ENCODE measurements at regions not wholly inside any gene's neighbourhood (a gene's known extent, or its start where the extent isn't known, plus 50 kb on each side); places are given as distances from the start of the nearest gene placed in this dataset.
A peak's percentile ranks its signal among the peaks of the same experiment; 100 is the strongest.

DNA sequence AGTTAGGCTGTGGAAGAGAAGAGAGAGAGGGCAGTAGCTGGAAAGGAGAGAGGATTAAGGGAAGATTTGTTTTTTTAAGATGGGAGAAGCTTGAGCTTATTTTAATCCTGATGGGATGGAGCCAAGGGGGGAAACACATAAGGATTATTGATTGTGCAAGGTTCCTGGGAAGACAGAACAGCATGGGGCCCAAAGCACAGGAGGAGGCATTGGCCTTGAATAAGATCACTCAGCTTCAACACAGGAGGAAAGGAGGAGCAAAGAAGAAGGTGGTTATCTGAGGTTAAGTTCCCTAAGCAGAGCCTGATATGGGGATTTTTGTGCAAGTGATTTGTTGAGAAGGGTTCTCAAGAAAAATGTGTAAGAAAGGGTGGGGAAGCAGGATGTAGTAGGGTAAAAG lies 169.8 kb downstream of the ABCC12 start:
- intact Hi-C loops (cut with DNase I) = no loop called here
- H3K9me3 ChIP-seq = peaks cover 0 to 9% (median 3%) of the 10 kb centered on the region in 4 donors
- peak; percentile 64 for DNase-seq (ENCODE audit: extremely low spot score)
- no peaks in the 10 kb centered on the region for H3K27me3 ChIP-seq
- H3K4me1 ChIP-seq = no peaks in the 10 kb centered on the region
- H3K36me3 ChIP-seq = no peaks in the 10 kb centered on the region
- H3K27ac ChIP-seq (replicated peaks in 1 of 4) = no peak overlapping the region
- no peak overlapping the region for H3K4me3 ChIP-seq
- TF ChIP-seq EP300 (IDR thresholded peaks at IDR 0.05) (no peak), POLR2AphosphoS5 (IDR thresholded peaks at IDR 0.05) (no peak), POLR2A (IDR thresholded peaks at IDR 0.05; ENCODE audit: low read depth) (no peak)
- TF ChIP-seq, protein P1, sequence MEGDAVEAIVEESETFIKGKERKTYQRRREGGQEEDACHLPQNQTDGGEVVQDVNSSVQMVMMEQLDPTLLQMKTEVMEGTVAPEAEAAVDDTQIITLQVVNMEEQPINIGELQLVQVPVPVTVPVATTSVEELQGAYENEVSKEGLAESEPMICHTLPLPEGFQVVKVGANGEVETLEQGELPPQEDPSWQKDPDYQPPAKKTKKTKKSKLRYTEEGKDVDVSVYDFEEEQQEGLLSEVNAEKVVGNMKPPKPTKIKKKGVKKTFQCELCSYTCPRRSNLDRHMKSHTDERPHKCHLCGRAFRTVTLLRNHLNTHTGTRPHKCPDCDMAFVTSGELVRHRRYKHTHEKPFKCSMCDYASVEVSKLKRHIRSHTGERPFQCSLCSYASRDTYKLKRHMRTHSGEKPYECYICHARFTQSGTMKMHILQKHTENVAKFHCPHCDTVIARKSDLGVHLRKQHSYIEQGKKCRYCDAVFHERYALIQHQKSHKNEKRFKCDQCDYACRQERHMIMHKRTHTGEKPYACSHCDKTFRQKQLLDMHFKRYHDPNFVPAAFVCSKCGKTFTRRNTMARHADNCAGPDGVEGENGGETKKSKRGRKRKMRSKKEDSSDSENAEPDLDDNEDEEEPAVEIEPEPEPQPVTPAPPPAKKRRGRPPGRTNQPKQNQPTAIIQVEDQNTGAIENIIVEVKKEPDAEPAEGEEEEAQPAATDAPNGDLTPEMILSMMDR (IDR thresholded peaks at IDR 0.05) = no peak

DNA sequence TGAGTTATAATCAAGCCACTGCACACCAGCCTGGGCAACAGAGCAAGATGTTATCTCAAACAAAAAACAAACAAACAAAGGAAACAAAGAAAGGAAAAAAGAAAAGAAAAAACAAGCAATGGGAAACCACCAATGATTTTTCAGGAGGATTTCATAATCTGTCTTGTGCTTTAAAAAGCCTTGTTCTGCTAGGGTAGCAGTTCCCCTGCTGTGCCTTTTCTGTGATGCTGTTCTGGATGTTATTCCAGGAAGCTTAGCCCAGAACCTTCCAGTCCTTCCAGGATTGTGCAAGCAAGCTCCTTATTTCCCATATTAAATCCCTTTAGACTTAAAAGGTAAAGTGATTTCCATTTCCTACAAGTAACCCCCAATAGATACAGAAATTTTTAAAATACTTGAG lies 171.1 kb downstream of the ABCC12 start:
- no peak overlapping the region for H3K27ac ChIP-seq (replicated peaks in 1 of 4)
- TF ChIP-seq, protein P1 (IDR thresholded peaks at IDR 0.05) = no peak
- TF ChIP-seq POLR2A (IDR thresholded peaks at IDR 0.05; ENCODE audit: low read depth) = no peak
- TF ChIP-seq EP300 (IDR thresholded peaks at IDR 0.05) = no peak
- no peak for TF ChIP-seq POLR2AphosphoS5 (IDR thresholded peaks at IDR 0.05)
- H3K36me3 ChIP-seq = no peaks in the 10 kb centered on the region
- H3K4me3 ChIP-seq = no peak overlapping the region
- peak; percentile 4 for DNase-seq (ENCODE audit: extremely low spot score)
- H3K27me3 ChIP-seq = no peaks in the 10 kb centered on the region
- intact Hi-C loops (cut with DNase I) = no loop called here
- no peaks in the 10 kb centered on the region for H3K9me3 ChIP-seq
- H3K4me1 ChIP-seq = no peaks in the 10 kb centered on the region

DNA sequence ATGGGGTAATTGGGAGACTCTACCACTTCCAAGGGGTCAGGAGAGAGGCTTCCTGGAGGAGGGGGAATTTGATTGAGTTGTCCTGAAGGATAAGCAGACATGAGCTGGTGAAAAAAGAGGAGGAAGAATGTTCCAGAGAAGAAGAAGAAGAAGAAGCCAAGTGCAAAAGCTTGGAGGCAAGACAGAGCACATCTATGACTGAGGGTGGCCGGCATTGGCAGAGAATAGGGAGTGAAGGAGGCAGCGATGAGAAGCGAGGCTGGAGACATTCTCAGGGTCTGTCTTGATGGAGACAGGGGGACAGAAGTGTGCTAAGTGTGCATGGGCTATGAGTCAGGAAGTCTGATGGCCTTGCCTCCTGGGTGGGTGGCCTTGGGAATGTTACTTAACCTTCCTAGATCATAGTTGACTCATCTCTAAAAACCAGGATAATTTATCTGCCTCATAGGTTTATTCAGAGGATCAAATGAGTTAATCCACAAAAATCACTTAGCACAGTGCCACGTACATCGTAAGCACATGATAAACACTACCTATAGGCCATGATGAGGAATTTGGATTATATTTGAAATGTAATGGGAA lies 171.7 kb downstream of the ABCC12 start:
- WGBS = 92% methylated on average over 5 of the region's 5 CpGs
- intact Hi-C loops (cut with DNase I) = no loop called here

DNA sequence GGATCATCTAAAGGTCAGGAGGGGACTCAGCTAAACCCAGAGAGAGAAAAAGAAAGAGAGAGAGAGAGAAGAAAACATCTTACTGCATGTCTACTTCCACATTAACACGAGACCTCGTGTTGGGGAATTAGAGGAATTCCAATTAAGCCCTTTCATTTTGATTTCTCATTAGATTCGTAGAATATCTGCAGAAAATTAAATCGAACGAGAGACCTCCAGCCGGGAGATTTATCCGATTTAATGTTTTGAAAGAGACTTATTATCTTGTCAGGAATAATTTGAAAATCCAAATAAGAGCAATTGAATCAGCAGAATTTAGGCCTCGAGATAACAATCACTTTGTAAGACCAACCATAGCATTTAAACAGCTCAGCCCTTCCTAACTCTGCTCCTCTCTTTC lies 175.6 kb downstream of the ABCC12 start:
- 81% methylated on average over 8 of the region's 8 CpGs for WGBS

More for the DNA sequence above, 171.7 kb downstream of the ABCC12 start:
- TF ChIP-seq POLR2AphosphoS5 (IDR thresholded peaks at IDR 0.05) (no peak), POLR2A (IDR thresholded peaks at IDR 0.05; ENCODE audit: low read depth) (no peak), EP300 (IDR thresholded peaks at IDR 0.05) (no peak)
- TF ChIP-seq, protein P1 (IDR thresholded peaks at IDR 0.05) = no peak
- no peak overlapping the region for H3K4me3 ChIP-seq
- H3K27me3 ChIP-seq = no peaks in the 10 kb centered on the region
- no peaks in the 10 kb centered on the region for H3K9me3 ChIP-seq
- H3K27ac ChIP-seq (replicated peaks in 1 of 4) = no peak overlapping the region
- H3K4me1 ChIP-seq = no peaks in the 10 kb centered on the region
- peak; percentile 83 for DNase-seq (ENCODE audit: extremely low spot score)
- H3K36me3 ChIP-seq = no peaks in the 10 kb centered on the region

More for the DNA sequence above, 175.6 kb downstream of the ABCC12 start:
- H3K36me3 ChIP-seq = no peaks in the 10 kb centered on the region
- DNase-seq (ENCODE audit: extremely low spot score) = no peak
- H3K27me3 ChIP-seq = peaks cover 0 to 3% (median 0%) of the 10 kb centered on the region in 4 donors
- TF ChIP-seq, protein P1 (IDR thresholded peaks at IDR 0.05) = no peak
- TF ChIP-seq POLR2AphosphoS5 (IDR thresholded peaks at IDR 0.05) = no peak
- no peak for TF ChIP-seq POLR2A (IDR thresholded peaks at IDR 0.05; ENCODE audit: low read depth)
- TF ChIP-seq EP300 (IDR thresholded peaks at IDR 0.05) = no peak
- intact Hi-C loops (cut with DNase I) = no loop called here
- H3K27ac ChIP-seq (replicated peaks in 1 of 4) = no peak overlapping the region
- no peak overlapping the region for H3K4me3 ChIP-seq
- H3K4me1 ChIP-seq = peaks cover 0 to 4% (median 0%) of the 10 kb centered on the region in 4 donors
- no peaks in the 10 kb centered on the region for H3K9me3 ChIP-seq

Data from esophagus muscularis mucosa (tissue), 4 donors.